ENCODE measurements at regions not wholly inside any gene's neighbourhood (a gene's known extent, or its start where the extent isn't known, plus 50 kb on each side); places are given as distances from the start of the nearest gene placed in this dataset.
A peak's percentile ranks its signal among the peaks of the same experiment; 100 is the strongest.

DNA sequence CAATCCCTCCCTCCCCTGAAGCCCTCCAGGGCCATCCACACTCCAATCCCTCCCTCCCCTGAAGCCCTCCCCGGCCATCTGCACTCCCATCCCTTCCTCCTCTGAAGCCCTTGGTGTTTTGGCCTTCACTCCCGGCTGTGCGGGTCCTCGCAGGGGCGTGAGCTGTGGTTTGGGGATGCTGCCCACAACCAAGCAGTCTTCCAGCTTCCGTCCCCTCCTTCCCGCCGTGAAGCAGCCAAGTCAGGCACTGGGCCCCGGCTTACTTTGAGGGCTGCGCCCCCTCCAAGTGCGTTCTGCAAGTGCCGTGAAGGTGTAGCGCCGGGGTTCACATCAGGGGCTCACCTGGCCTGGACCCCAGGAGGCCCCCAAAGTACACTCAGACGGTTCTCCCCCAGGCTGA lies 335.9 kb downstream of the BRD1 start:
- Histone ChIP-seq H3K27me3 (ENCODE audit: control insufficient read depth, insufficient read depth, low read length) (no peaks in the 10 kb centered on the region), H3K36me3 (ENCODE audit: control insufficient read depth, insufficient read depth, low read length) (no peaks in the 10 kb centered on the region), H3K4me3 (ENCODE audit: low read depth, low read length) (no peak overlapping the region)
- DNase-seq (ENCODE audit: low read depth): no peak
- TF ChIP-seq, protein P1, sequence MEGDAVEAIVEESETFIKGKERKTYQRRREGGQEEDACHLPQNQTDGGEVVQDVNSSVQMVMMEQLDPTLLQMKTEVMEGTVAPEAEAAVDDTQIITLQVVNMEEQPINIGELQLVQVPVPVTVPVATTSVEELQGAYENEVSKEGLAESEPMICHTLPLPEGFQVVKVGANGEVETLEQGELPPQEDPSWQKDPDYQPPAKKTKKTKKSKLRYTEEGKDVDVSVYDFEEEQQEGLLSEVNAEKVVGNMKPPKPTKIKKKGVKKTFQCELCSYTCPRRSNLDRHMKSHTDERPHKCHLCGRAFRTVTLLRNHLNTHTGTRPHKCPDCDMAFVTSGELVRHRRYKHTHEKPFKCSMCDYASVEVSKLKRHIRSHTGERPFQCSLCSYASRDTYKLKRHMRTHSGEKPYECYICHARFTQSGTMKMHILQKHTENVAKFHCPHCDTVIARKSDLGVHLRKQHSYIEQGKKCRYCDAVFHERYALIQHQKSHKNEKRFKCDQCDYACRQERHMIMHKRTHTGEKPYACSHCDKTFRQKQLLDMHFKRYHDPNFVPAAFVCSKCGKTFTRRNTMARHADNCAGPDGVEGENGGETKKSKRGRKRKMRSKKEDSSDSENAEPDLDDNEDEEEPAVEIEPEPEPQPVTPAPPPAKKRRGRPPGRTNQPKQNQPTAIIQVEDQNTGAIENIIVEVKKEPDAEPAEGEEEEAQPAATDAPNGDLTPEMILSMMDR (IDR thresholded peaks at IDR 0.05; ENCODE audit: insufficient read depth, low read length, severe bottlenecking): no peak
- FAIRE-seq: no peak

DNA sequence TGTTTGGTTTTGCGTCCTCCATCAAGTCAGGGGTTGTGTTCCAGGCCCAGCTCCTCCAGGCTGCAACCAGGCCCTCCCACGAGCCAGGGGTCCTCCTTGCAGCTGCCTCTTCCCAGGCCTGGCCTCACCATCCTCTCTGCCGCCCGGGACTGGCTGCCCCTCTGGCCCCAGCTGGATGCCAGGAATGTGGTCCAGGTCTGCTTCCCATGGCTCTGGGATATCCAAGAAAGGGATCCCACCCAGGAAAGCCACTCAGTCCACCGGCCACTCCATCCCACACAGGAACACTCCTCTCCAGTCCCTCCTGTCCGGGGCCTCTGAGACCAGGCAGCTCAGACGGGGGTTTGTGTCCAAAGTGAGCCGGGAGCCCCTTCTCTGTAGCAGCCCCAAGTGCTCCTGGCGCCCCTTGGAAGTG lies 336.4 kb downstream of the BRD1 start:
- H3K27me3 ChIP-seq (ENCODE audit: control insufficient read depth, insufficient read depth, low read length): no peaks in the 10 kb centered on the region
- no peak for FAIRE-seq
- no peaks in the 10 kb centered on the region for H3K36me3 ChIP-seq (ENCODE audit: control insufficient read depth, insufficient read depth, low read length)
- no peak overlapping the region for H3K4me3 ChIP-seq (ENCODE audit: low read depth, low read length)
- DNase-seq (ENCODE audit: low read depth): no peak
- TF ChIP-seq, protein P1 (IDR thresholded peaks at IDR 0.05; ENCODE audit: insufficient read depth, low read length, severe bottlenecking): no peak

DNA sequence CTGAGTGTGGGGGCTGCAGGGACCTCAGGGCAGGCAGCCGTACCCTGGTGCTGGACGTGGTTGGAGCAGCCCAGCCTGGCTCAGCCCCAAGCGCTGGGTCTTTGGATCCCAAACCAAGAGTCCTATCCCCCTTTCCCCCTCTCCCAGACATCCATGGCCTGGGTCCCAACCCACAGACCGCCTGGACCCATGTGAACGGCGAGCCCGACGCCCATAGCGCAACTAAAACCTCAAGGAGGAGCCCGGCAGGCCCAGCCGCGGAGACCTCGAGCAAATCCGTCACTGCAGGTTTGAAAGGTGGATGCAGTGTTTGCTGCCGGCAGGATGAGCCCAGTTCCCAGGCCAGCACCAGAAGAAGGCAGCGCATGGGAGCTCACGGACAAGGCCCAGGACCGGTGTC lies 337.0 kb downstream of the BRD1 start:
- Histone ChIP-seq H3K4me3 (ENCODE audit: low read depth, low read length) (no peak overlapping the region), H3K27me3 (ENCODE audit: control insufficient read depth, insufficient read depth, low read length) (no peaks in the 10 kb centered on the region), H3K36me3 (ENCODE audit: control insufficient read depth, insufficient read depth, low read length) (no peaks in the 10 kb centered on the region)
- TF ChIP-seq, protein P1 (IDR thresholded peaks at IDR 0.05; ENCODE audit: insufficient read depth, low read length, severe bottlenecking): no peak
- DNase-seq (ENCODE audit: low read depth) (no peak), FAIRE-seq (no peak)

DNA sequence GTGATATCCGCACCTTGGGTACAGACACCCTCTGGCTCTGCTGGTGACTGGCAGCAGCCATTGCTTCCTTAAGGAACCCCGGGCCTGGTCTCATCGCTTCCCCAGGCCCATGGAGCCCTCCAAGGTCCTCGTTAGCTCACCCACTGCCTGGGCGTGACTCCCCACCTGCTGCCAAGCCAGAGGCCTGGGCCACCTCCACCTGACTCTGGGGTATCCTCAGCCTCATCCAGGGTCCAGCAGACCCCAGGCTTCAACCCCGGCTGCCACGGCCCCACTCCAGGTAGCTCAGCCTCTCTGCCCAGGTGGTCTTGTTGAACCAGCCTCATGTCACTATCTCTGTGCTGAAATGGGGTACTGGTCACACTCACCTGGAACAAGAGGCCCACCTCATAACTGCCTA lies 337.9 kb downstream of the BRD1 start:
- H3K27me3 ChIP-seq (ENCODE audit: control insufficient read depth, insufficient read depth, low read length): no peaks in the 10 kb centered on the region
- H3K36me3 ChIP-seq (ENCODE audit: control insufficient read depth, insufficient read depth, low read length): no peaks in the 10 kb centered on the region
- FAIRE-seq: no peak
- TF ChIP-seq, protein P1 (IDR thresholded peaks at IDR 0.05; ENCODE audit: insufficient read depth, low read length, severe bottlenecking): no peak
- no peak overlapping the region for H3K4me3 ChIP-seq (ENCODE audit: low read depth, low read length)
- no peak for DNase-seq (ENCODE audit: low read depth)

DNA sequence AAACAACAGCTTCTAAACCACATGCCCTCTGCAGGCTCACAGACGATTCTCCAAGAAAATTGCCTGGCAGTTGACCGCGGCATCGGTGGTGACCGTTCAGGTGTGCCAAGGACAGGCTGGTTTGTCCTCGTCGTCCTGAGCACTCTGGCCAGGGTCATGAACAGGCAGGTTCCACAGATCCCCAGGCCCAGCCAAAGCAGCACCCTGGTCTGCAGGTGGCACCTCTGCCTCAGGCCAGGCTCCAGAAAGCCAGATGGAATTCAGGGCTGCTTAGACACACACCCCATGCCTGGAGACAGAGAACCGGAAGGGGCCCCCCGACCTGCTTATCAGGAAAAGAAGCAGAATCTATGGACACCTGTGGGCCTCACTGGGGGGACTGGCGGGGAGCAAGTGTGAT lies 338.7 kb downstream of the BRD1 start:
- Histone ChIP-seq H3K27me3 (ENCODE audit: control insufficient read depth, insufficient read depth, low read length) (no peaks in the 10 kb centered on the region), H3K36me3 (ENCODE audit: control insufficient read depth, insufficient read depth, low read length) (no peaks in the 10 kb centered on the region), H3K4me3 (ENCODE audit: low read depth, low read length) (no peak overlapping the region)
- FAIRE-seq (no peak), DNase-seq (ENCODE audit: low read depth) (no peak)
- TF ChIP-seq, protein P1 (IDR thresholded peaks at IDR 0.05; ENCODE audit: insufficient read depth, low read length, severe bottlenecking): no peak

DNA sequence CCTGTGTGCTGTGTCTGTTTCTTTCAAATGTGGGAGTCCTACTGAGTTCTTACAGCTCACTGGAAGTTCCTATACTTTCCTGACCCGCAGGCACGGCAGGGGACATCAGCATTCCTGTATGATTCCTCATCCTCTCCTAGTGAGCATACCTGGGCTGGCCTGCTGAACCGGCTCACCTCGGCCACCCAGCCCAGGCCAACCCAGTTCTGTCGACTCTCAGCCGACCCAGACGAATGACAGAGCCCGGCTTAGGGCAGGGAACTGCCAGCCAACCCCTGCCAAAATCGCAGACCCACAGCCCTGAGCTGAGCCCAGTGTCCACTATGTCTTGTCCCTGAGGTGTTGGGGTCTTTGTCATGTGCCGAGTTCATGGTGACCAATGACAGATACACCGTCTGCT lies 339.7 kb downstream of the BRD1 start:
- no peak for FAIRE-seq
- DNase-seq (ENCODE audit: low read depth): peak; percentile 13
- Histone ChIP-seq H3K36me3 (ENCODE audit: control insufficient read depth, insufficient read depth, low read length) (no peaks in the 10 kb centered on the region), H3K4me3 (ENCODE audit: low read depth, low read length) (no peak overlapping the region), H3K27me3 (ENCODE audit: control insufficient read depth, insufficient read depth, low read length) (no peaks in the 10 kb centered on the region)
- TF ChIP-seq, protein P1 (IDR thresholded peaks at IDR 0.05; ENCODE audit: insufficient read depth, low read length, severe bottlenecking): no peak

Measured in bronchial epithelial cell (primary cell).